GM23248 (cell line): ENCODE measurements at regions not wholly inside any gene's neighbourhood (a gene's known extent, or its start where the extent isn't known, plus 50 kb on each side); places are given as distances from the start of the nearest gene placed in this dataset.

Experiments used
- EZH2 ChIP-seq: fragments of 200-600 bp; sonication (generic); IDR thresholded peaks from 2 replicates; pipeline ENCODE4 v1.6.1; 2018; ENCODE audit warnings: antibody characterized with exemption, mild to moderate bottlenecking; ENCODE audit not compliant: insufficient read depth, poor library complexity, severe bottlenecking
- EZH2phosphoT487 ChIP-seq: fragments of 200-600 bp; sonication (generic); IDR thresholded peaks from 2 replicates; pipeline ENCODE4 v1.6.1; 2018; ENCODE audit warnings: antibody characterized with exemption, moderate library complexity, mild to moderate bottlenecking, low read depth; ENCODE audit not compliant: insufficient read depth

- TF ChIP-seq EZH2, result no peak
- no peak for TF ChIP-seq EZH2phosphoT487
Measured at GRCh38 chr4:147134536-147135210, 189.0 kb upstream of the TTC29 start.
